Transverse colon (tissue), 4 donors: ENCODE measurements at regions not wholly inside any gene's neighbourhood (a gene's known extent, or its start where the extent isn't known, plus 50 kb on each side); places are given as distances from the start of the nearest gene placed in this dataset.
"Not testable (repeated sequence)": the region's sequence is repeated elsewhere in the genome, so short reads cannot be mapped to it uniquely, and the experiment has no call there.

ENCODE experiments used
- EP300 ChIP-seq: sonication (generic); formaldehyde crosslinking; IDR thresholded peaks from one replicate; pipeline ENCODE4 v1.6.1; 2017; ENCODE audit warnings: antibody characterized with exemption, low read depth
- POLR2A ChIP-seq: fragments of 450-650 bp; IDR thresholded peaks from one replicate; pipeline ENCODE4 v1.6.1; 2016; ENCODE audit warnings: antibody characterized with exemption, mild to moderate bottlenecking, moderate library complexity
- POLR2AphosphoS5 ChIP-seq, 3 donors: sonication (generic); formaldehyde crosslinking; IDR thresholded peaks; one replicate each; pipeline ENCODE4 v1.6.1; 2016; ENCODE audit warnings: antibody characterized with exemption in 3 of 3
- TF ChIP-seq, protein P1 (sequence below), 5 experiments: fragments of 200-600 bp in 3 of 5; fragments of 450-650 bp in 2 of 5; sonication (generic) in 3 of 5; IDR thresholded peaks; 1 replicate in 2 of 5; 2 replicates in 3 of 5; pipeline ENCODE4 v1.5.1; 2016 to 2017; ENCODE audit warnings: antibody characterized with exemption in 5 of 5, inconsistent platforms in 3 of 5, mild to moderate bottlenecking in 2 of 5, moderate library complexity in 1 of 5

- TF ChIP-seq, protein P1, sequence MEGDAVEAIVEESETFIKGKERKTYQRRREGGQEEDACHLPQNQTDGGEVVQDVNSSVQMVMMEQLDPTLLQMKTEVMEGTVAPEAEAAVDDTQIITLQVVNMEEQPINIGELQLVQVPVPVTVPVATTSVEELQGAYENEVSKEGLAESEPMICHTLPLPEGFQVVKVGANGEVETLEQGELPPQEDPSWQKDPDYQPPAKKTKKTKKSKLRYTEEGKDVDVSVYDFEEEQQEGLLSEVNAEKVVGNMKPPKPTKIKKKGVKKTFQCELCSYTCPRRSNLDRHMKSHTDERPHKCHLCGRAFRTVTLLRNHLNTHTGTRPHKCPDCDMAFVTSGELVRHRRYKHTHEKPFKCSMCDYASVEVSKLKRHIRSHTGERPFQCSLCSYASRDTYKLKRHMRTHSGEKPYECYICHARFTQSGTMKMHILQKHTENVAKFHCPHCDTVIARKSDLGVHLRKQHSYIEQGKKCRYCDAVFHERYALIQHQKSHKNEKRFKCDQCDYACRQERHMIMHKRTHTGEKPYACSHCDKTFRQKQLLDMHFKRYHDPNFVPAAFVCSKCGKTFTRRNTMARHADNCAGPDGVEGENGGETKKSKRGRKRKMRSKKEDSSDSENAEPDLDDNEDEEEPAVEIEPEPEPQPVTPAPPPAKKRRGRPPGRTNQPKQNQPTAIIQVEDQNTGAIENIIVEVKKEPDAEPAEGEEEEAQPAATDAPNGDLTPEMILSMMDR (IDR thresholded peaks at IDR 0.05) = not testable (repeated sequence)
- TF ChIP-seq POLR2A; POLR2AphosphoS5 (IDR thresholded peaks at IDR 0.05); EP300: not testable (repeated sequence)
Measured at GRCh38 chr3:26024206-26024605, 234.3 kb downstream of the OXSM start.
